PC-9 (cell line): ENCODE measurements at regions not wholly inside any gene's neighbourhood (a gene's known extent, or its start where the extent isn't known, plus 50 kb on each side); places are given as distances from the start of the nearest gene placed in this dataset.

Source experiments
- CTCF ChIP-seq: fragments of 200-600 bp; sonication (generic); conservative IDR thresholded peaks from 2 replicates; pipeline ENCODE4 v1.6.1; 2017; ENCODE audit warnings: mixed run types, antibody characterized with exemption, mild to moderate bottlenecking, moderate library complexity
- EZH2 ChIP-seq: fragments of 200-600 bp; sonication (generic); IDR thresholded peaks from 2 replicates; pipeline ENCODE4 v1.8.0; 2017; ENCODE audit warnings: antibody characterized with exemption, low read depth

DNA sequence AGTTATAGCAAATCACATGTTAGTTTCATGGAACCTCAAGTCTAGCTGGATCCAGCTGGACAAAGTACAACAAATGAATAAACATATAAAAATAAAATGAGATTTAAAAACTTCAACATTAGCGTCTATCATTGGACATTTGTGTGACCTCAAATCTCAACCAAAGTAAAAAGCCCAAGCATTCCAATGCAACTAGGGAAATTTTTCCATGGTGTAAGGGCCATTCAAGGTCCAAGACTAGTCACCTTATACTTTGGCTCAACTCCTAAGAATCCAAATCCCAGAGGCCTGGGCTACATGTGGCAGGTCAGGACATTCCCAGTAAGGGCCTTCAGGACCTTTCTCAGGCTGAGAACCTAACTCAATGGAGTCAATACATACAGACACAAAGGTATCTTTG lies 137.4 kb upstream of the DMAC1 start:
- TF ChIP-seq CTCF: no peak
- TF ChIP-seq EZH2: no peak
